Hematopoietic multipotent progenitor cell treated with erythropoietin and hydrocortisone succinate and interleukin-3 and kit ligand, for 4 days (in vitro differentiated cells): ENCODE measurements at regions not wholly inside any gene's neighbourhood (a gene's known extent, or its start where the extent isn't known, plus 50 kb on each side); places are given as distances from the start of the nearest gene placed in this dataset.
"Not testable (repeated sequence)": the region's sequence is repeated elsewhere in the genome, so short reads cannot be mapped to it uniquely, and the experiment has no call there.

ENCODE experiments used
- DNase-seq: peaks from one replicate; pipeline ENCODE4 v3.0.0-alpha.2; 2015

GRCh38 chr5:130708754-130709153, 456.3 kb downstream of the HINT1 start:
- DNase-seq = no peak

DNA sequence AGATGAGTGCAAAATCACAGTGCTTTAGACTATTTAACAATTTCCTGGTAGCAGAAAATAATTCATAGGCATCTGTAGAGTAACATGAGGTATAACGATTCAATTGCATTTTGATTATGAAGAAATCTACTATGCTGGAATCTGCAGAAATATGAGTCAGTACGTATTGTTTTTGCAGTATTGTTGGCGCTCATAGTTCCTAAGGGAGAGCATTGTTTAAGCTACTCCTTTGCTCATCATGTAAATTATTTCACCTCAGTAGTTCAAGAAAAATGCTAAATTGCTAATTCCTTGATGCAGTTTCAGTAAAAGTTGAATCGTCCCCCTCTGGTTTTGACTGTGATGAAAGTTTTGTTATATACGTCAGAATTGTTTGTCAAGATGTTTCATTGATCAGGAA, 458.4 kb downstream of the HINT1 start:
- no peak for DNase-seq

GRCh38 chr5:130705368-130705767, 459.7 kb downstream of the HINT1 start:
- no peak for DNase-seq

- no peak for DNase-seq
These were observed 471.5 kb downstream of the HINT1 start for GRCh38 chr5:130693509-130693908.

GRCh38 chr5:130692770-130693169, 472.3 kb downstream of the HINT1 start:
- no peak for DNase-seq

- peak; percentile 61 for DNase-seq
These were observed 475.2 kb downstream of the HINT1 start for GRCh38 chr5:130689831-130690230.

- no peak for DNase-seq
These were observed 477.8 kb downstream of the HINT1 start for GRCh38 chr5:130687085-130687733.

GRCh38 chr5:130678637-130679036, 486.4 kb downstream of the HINT1 start:
- no peak for DNase-seq

GRCh38 chr5:130666462-130666861, 498.6 kb downstream of the HINT1 start:
- DNase-seq = no peak

DNA sequence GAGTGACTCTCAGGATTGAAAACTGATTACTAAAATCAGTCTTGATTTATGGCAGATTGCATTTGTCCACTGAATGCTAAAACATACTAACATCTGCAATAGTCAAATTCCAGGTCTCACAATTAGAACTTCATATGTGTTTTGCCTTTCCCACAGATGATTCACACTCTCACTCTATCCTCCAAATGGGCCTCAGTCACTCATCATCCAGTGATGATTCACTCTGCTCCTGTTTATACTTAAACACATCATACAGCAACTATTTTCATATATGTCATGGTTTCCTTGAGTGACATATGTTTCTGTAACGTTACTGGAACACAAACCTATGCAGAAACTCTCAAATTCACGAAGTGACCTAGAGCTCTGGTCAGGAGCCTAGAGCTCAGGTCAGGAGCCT, 512.9 kb downstream of the HINT1 start:
- no peak for DNase-seq

DNA sequence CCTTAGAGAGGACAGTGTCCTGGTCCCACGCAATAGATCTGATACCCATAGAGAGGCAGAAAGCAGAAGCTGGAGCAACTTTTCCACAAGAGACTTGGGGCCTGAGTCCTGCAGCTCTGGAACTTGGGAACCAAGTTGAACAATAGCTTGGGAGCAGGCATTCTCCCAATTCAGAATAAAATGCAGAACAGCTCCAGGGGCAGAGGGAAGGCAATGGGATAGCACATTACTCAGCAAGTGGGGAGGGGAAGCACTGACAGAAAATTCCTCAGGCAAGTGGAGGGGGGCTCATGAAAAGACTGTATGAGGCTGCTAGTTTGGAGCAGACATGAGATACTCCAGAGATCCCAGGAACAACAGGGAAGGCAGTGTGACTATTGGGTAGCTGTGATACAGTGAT, 513.6 kb downstream of the HINT1 start:
- no peak for DNase-seq

DNA sequence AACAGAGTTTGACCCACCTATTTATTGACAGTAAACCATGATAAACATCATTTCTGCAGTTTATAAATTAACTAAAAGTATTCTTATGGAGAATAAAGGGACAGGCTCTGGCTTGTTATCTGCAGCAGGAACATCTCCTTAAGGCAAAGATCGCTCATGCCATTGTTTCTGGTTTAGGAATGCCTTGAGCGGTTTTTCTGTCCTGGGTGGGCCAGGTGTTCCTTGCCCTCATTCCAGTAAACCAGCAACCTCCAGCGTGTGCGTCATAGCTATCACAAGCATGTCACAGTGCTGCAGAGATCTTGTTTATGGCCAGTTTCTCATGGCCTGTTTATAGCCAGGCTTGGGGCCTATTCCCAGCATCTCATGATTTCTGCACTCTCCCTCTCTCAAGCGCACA, 521.7 kb downstream of the HINT1 start:
- no peak for DNase-seq

DNA sequence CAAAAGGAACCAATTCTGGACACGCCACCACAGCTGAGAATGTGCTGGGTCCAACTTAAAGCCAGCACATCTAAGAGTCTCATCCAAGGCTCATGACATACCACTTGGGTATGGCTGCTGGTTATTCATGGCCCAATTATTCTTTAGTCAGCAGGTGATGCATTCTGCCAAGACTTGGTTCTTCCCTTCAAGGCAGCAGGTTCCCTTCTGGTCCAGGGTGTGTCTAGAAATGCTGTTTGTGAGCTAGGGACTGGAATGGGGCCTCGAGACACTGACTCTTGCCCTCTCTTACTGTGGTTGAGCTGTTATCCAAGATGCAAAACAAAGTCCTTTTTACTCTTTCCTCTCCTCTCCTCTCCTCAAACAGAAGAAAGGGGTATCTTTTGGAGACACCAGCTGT, 522.6 kb downstream of the HINT1 start:
- DNase-seq = no peak

DNA sequence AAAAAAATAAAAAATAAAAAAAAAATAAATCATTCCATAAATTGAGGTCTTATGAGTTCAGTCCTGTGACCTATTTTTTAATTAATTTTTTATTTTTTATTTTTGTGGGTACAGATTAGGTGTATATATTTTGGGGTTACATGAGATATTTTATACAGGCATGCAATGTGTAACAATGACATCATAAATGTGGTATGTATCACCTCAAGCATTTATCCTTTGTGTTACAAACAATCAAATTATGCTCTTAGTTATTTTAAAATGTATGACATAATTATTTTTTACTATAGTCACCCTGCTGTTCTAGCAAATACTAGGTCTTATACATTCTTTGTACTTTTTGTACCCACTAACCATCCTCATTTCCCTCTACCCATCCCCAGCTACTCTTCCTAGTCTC, 537.9 kb downstream of the HINT1 start:
- DNase-seq = no peak

GRCh38 chr5:130624805-130625204, 540.3 kb downstream of the HINT1 start:
- no peak for DNase-seq

DNA sequence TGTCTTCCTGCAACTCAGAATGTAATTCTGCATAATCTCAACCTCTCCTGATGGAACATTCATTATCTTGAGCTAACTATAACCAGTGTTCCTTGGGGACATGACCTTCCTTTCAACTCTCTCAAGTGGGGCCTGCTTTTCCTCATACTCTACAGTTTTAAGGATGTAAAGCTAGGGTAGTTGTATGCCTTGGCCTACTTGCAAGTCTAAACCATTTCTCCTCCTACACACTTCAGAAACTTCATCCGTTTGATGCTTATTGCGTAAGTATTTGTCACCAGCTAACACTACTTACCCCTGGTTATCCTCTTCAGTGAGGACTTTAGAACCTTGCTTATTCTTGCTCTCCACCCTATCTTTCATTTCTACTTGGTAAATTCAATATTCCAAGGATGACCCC, 548.9 kb downstream of the HINT1 start:
- no peak for DNase-seq

GRCh38 chr5:130605234-130605633, 559.8 kb downstream of the HINT1 start:
- peak; percentile 1 for DNase-seq

- not testable (repeated sequence) for DNase-seq
These were observed 568.4 kb downstream of the HINT1 start for GRCh38 chr5:130596647-130597046.

DNA sequence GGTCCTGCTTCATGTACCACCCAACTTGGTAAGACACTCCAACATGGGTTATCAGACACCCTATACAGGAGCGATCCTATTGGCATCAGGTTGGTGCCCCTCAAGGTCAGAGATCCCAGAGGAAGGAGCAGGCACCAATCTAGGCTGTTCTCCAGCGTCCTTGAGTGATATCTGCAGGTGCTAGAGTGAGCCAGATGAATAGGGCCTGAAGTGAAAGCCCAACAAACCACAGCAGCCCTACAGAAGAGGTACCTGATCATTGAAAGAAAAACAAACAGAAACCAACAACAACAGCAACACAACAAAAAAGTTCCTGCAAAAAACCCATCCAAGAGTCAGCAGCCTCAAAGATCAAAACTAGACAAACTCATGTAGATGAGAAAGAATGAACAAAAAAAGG, 584.8 kb downstream of the HINT1 start:
- DNase-seq = no peak

DNA sequence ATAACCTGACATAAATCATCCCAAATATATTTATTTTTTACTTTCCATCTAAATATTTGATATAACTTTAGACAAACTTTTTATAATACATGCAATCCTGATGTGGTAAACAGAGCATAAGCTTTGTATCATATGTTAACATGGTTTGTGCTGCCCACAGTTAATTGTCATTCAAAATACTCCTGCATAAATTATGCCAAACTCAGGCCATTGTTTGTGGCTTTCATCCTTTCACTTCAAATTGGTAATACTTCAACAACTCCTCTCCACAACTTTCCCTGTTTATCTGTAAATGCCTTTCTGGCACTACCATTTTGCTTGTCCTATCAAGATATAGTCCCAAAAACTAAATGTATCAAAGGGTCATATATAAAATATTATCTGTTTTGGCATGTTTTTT, 586.7 kb downstream of the HINT1 start:
- no peak for DNase-seq

DNA sequence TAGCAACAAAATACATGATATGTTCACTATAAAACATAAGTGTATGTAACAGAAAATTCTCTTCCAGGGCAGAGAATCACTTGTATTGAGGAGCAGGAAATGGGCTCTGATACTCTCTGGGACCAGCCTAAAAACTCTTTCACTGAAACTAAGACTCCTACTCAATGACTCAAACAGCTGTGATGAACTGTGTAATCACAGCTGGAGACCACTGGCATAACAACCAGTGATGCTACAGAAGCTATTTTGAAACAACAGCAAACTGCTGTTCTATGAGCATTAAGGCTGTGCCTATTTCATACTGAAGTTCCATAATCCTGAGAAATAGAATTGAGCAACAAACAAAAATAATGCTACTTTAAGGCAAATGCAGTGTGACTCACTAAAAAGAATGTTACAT, 594.0 kb downstream of the HINT1 start:
- no peak for DNase-seq

DNA sequence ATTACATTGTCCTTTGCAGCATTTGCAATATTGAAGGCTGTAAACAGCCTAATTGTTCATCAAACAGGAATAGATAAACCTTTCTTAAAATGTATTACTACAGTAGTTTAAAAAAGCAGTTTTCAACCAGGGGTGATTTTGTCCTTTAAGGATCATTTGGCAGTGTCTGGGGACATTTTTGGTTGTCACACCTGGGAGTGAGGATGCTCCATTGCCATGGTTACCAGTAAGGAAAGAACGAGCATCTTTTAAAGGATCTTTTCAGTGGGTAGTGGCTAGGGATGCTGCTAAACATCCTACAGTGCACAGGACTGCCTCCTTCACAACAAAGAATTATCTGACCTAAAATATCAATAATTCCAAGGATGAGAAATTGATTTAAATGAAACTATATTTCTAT, 596.3 kb downstream of the HINT1 start:
- no peak for DNase-seq

DNA sequence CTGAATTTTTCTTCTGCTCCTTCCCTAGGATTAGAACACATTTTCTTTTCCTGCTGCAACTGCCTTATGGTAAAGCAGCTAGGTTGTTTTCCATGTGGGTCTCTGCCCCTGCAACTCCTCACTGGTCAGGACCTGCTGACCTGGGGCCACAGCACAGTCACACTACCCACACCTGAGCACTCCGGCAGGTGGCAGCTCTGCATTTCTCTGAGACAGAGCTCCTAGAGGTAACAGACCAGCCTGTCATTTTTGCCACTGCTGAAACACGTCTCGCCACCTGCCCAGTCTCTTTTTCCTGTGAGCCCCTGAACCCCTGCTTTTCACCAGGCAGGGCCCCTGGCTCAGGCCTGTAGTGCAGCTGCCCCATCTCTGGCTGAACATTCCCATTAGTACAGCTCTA, 609.6 kb downstream of the HINT1 start:
- no peak for DNase-seq

DNA sequence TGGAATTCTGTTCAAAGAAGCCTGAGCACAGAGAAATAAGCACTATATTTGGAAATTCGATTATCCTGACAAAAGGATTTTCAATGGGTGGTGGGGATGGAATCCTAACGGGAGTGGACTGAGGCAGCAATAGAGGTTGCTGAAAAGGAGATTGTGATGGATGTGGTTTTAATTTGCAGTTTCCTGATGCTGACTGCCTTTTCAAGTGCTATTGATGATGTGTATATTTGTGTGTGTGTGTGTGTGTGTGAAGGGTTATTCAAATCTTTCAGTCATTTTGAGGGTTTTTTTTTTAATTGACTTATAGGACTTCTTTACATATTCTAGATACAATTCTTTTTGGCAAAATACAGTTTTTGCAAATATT, 614.5 kb downstream of the HINT1 start:
- no peak for DNase-seq

DNA sequence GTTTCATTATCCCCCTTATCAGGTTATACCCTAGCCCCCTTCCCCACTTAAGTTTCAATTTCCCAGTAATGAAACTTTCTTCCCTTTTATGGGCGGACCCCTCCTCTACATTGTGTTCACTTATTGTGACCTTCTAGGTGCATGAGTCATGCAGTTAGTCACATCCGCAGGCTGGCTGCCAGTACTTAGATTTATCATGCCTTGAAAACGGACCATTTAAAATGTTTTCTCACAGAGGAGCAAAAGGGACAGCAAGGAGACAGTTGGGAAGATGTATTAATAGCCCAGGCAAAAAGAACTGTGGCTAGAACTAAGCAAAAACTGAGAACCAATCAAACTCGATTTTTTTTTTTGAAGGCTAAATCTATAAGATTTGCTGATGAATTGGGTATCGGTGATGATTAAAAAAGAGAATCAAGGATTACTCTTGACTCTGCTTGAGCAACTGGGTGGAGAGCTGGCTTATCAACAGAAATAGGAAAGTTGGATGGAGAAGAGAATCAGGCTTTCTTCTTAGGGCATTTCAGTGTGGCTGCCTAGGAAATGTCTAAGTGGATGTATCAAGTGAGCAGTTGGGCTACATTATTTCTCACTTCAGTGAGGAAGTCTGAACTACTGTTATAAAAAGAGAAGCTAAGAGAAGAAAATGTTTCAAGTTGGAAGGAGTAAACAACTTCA, 615.0 kb downstream of the HINT1 start:
- no peak for DNase-seq
